HL-60 (cell line): ENCODE measurements at regions not wholly inside any gene's neighbourhood (a gene's known extent, or its start where the extent isn't known, plus 50 kb on each side); places are given as distances from the start of the nearest gene placed in this dataset.

Experiments used
- CTCF ChIP-seq: IDR thresholded peaks from one replicate; pipeline ENCODE4 v1.5.1; 2011; ENCODE audit warnings: low read length, control low read depth, inconsistent platforms; ENCODE audit not compliant: insufficient read depth
- GABPA ChIP-seq: IDR thresholded peaks from 2 replicates; pipeline ENCODE4 v1.6.1; 2012; ENCODE audit warnings: low read depth
- POLR2AphosphoS5 ChIP-seq: IDR thresholded peaks from 2 replicates; pipeline ENCODE4 v1.6.1; 2012; ENCODE audit warnings: low read depth
- REST ChIP-seq: IDR thresholded peaks from 2 replicates; pipeline ENCODE4 v1.6.1; 2012; ENCODE audit warnings: low read depth; ENCODE audit not compliant: insufficient replicate concordance
- SPI1 ChIP-seq: IDR thresholded peaks from 2 replicates; pipeline ENCODE4 v1.6.1; 2012; ENCODE audit warnings: low read depth, mild to moderate bottlenecking, borderline replicate concordance

- TF ChIP-seq POLR2AphosphoS5 (no peak), CTCF (no peak), REST (no peak), GABPA (no peak), SPI1 (no peak)
Measured at GRCh38 chr3:163196815-163197374, 1700.3 kb downstream of the OTOL1 start.
